NT2/D1 (cell line): ENCODE measurements at regions not wholly inside any gene's neighbourhood (a gene's known extent, or its start where the extent isn't known, plus 50 kb on each side); places are given as distances from the start of the nearest gene placed in this dataset.

Experiments used
- DNase-seq: peaks from one replicate; pipeline ENCODE4 v3.0.0-alpha.2; 2011; ENCODE audit warnings: low read depth, low spot score
- H3K27me3 ChIP-seq: 2 replicates; pipeline ENCODE4 v1.6.0; 2011; ENCODE audit warnings: mild to moderate bottlenecking; ENCODE audit not compliant: insufficient read length, insufficient read depth
- H3K36me3 ChIP-seq: 2 replicates; pipeline ENCODE4 v1.6.1; 2011; ENCODE audit warnings: mild to moderate bottlenecking, low read length, mixed read lengths; ENCODE audit not compliant: insufficient read depth, insufficient read length
- H3K4me1 ChIP-seq: 2 replicates; pipeline ENCODE4 v1.5.1; 2011; ENCODE audit not compliant: insufficient read depth, insufficient read length
- H3K4me3 ChIP-seq: 2 replicates; pipeline ENCODE4 v1.5.1; 2011; ENCODE audit warnings: low read depth; ENCODE audit not compliant: insufficient read length
- H3K9ac ChIP-seq: 2 replicates; pipeline ENCODE4 v1.6.0; 2011; ENCODE audit warnings: low read depth; ENCODE audit not compliant: insufficient read length
- H3K9me3 ChIP-seq: 2 replicates; pipeline ENCODE4 v1.5.1; 2011; ENCODE audit warnings: mild to moderate bottlenecking, low read length; ENCODE audit not compliant: insufficient read depth
- SUZ12 ChIP-seq: IDR thresholded peaks from 2 replicates; pipeline ENCODE4 v1.6.1; 2011; ENCODE audit not compliant: insufficient read length, insufficient read depth; ENCODE audit errors: extremely low read depth
- YY1 ChIP-seq: IDR thresholded peaks from 2 replicates; pipeline ENCODE4 v1.6.1; 2011; ENCODE audit not compliant: insufficient read length, insufficient read depth
- ZNF274 ChIP-seq: IDR thresholded peaks from 2 replicates; pipeline ENCODE4 v1.6.1; 2011; ENCODE audit warnings: mild to moderate bottlenecking, low read depth, low read length

- Histone ChIP-seq H3K9ac (no peak overlapping the region), H3K36me3 (peaks cover 36% of the 10 kb centered on the region), H3K27me3 (no peaks in the 10 kb centered on the region), H3K4me1 (no peaks in the 10 kb centered on the region), H3K4me3 (no peak overlapping the region), H3K9me3 (no peaks in the 10 kb centered on the region)
- no peak for DNase-seq
- TF ChIP-seq YY1 (no peak), ZNF274 (no peak), SUZ12 (no peak)
Observed at GRCh38 chr3:72437661-72438406, 410.4 kb downstream of the SHQ1 start.

GRCh38 chr3:72436863-72437592, 411.2 kb downstream of the SHQ1 start:
- Histone ChIP-seq H3K36me3 (peaks cover 36% of the 10 kb centered on the region), H3K9ac (no peak overlapping the region), H3K27me3 (no peaks in the 10 kb centered on the region), H3K4me1 (no peaks in the 10 kb centered on the region), H3K9me3 (no peaks in the 10 kb centered on the region), H3K4me3 (no peak overlapping the region)
- DNase-seq, result no peak
- no peak for TF ChIP-seq SUZ12

GRCh38 chr3:72434296-72434695, 413.9 kb downstream of the SHQ1 start:
- Histone ChIP-seq H3K4me1 (peaks cover 2% of the 10 kb centered on the region), H3K4me3 (no peak overlapping the region), H3K27me3 (no peaks in the 10 kb centered on the region), H3K9ac (no peak overlapping the region), H3K36me3 (peaks cover 18% of the 10 kb centered on the region), H3K9me3 (no peaks in the 10 kb centered on the region)
- no peak for TF ChIP-seq YY1
- no peak for TF ChIP-seq ZNF274
- TF ChIP-seq SUZ12, result no peak
- DNase-seq, result no peak

- no peak for DNase-seq
- TF ChIP-seq ZNF274 (no peak), SUZ12 (no peak), YY1 (no peak)
- Histone ChIP-seq H3K9ac (no peak overlapping the region), H3K9me3 (no peaks in the 10 kb centered on the region), H3K36me3 (peaks cover 6% of the 10 kb centered on the region), H3K27me3 (no peaks in the 10 kb centered on the region), H3K4me3 (no peak overlapping the region), H3K4me1 (peaks cover 2% of the 10 kb centered on the region)
Observed at GRCh38 chr3:72432246-72432645, 416.0 kb downstream of the SHQ1 start.

GRCh38 chr3:72429589-72430353, 418.5 kb downstream of the SHQ1 start:
- Histone ChIP-seq H3K27me3 (no peaks in the 10 kb centered on the region), H3K36me3 (peaks cover 2% of the 10 kb centered on the region), H3K4me3 (no peak overlapping the region), H3K4me1 (peaks cover 2% of the 10 kb centered on the region), H3K9ac (no peak overlapping the region), H3K9me3 (no peaks in the 10 kb centered on the region)
- TF ChIP-seq YY1, result no peak
- no peak for TF ChIP-seq SUZ12
- TF ChIP-seq ZNF274, result no peak
- DNase-seq, result no peak

- H3K9ac ChIP-seq, result no peak overlapping the region
- H3K4me3 ChIP-seq, result no peak overlapping the region
- H3K36me3 ChIP-seq, result peaks cover 2% of the 10 kb centered on the region
- H3K4me1 ChIP-seq, result peaks cover 2% of the 10 kb centered on the region
- no peak for TF ChIP-seq YY1
- no peak for TF ChIP-seq ZNF274
- TF ChIP-seq SUZ12, result no peak
- no peak for DNase-seq
- no peaks in the 10 kb centered on the region for H3K9me3 ChIP-seq
- no peaks in the 10 kb centered on the region for H3K27me3 ChIP-seq
Observed at GRCh38 chr3:72428803-72429202, 419.4 kb downstream of the SHQ1 start.

DNA sequence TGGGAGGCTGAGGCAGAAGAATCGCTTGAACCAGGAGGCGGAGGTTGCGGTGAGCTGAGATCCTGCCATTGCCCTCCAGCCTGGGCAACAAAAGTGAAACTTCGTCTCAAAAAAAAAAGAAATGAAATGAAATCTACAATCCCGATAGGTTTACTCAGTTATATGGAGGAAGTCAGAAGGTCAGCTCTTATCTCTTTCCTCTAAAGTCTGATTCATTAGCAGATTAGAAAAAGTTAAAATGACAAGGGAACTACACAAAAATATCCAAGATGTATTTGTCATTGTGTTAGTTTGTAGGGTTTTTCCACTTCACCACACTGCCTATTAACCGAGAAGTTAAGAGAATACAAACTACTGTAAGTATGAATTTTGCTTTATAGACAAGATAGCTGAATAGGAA, 420.6 kb downstream of the SHQ1 start:
- Histone ChIP-seq H3K27me3 (no peaks in the 10 kb centered on the region), H3K9ac (no peak overlapping the region), H3K36me3 (peaks cover 2% of the 10 kb centered on the region), H3K4me3 (no peak overlapping the region), H3K9me3 (no peaks in the 10 kb centered on the region), H3K4me1 (peaks cover 2% of the 10 kb centered on the region)
- no peak for DNase-seq
- TF ChIP-seq ZNF274 (no peak), YY1 (no peak), SUZ12 (no peak)
